K562 (cell line): ENCODE measurements at regions not wholly inside any gene's neighbourhood (a gene's known extent, or its start where the extent isn't known, plus 50 kb on each side); places are given as distances from the start of the nearest gene placed in this dataset.

Source experiments
- BHLHE40 ChIP-seq: IDR thresholded peaks from 2 replicates; pipeline ENCODE4 v1.6.1; 2011; ENCODE audit warnings: low read length, improper control_type of control experiment
- CBFA2T3 ChIP-seq: fragments of 450-650 bp; IDR thresholded peaks from 2 replicates; pipeline ENCODE4 v1.6.1; 2017
- MAFF ChIP-seq: IDR thresholded peaks from 2 replicates; pipeline ENCODE4 v1.6.1; 2012; ENCODE audit warnings: low read length, improper control_type of control experiment
- NFIC ChIP-seq: fragments of 450-650 bp; IDR thresholded peaks from 2 replicates; pipeline ENCODE4 v1.6.1; 2017; ENCODE audit warnings: mild to moderate bottlenecking, inconsistent platforms
- NR2C2 ChIP-seq, 2 experiments: fragments of 200-800 bp in 1 of 2; sonication (Bioruptor generic) in 1 of 2; sonication (generic) in 1 of 2; formaldehyde crosslinking in 1 of 2; IDR thresholded peaks; 2 replicates each; pipeline versions ENCODE4 v1.6.1 to v1.8.0; 2016 to 2022; ENCODE audit warnings: mild to moderate bottlenecking in 1 of 2, missing compliant biosample characterization in 1 of 2, missing genetic modification characterization in 1 of 2, missing genetic modification reagents in 1 of 2
- NRF1 ChIP-seq, 2 experiments: fragments of 450-650 bp; IDR thresholded peaks in 1 of 2; conservative IDR thresholded peaks in 1 of 2; 2 replicates each; pipeline ENCODE4 v1.6.1; 2014; ENCODE audit warnings: mild to moderate bottlenecking in 2 of 2
- PTRF ChIP-seq: fragments of 450-650 bp; IDR thresholded peaks from 2 replicates; pipeline ENCODE4 v1.6.1; 2016; ENCODE audit warnings: mild to moderate bottlenecking, missing genetic modification characterization, missing compliant biosample characterization
- SMC3 ChIP-seq: conservative IDR thresholded peaks from 2 replicates; pipeline ENCODE4 v1.6.1; 2011; ENCODE audit warnings: low read depth, low read length, improper control_type of control experiment; ENCODE audit not compliant: insufficient read depth
- SRSF9 ChIP-seq: fragments of 200-400 bp; formaldehyde crosslinking; IDR thresholded peaks from 2 replicates; pipeline ENCODE4 v1.6.1; 2017; ENCODE audit warnings: low read depth, low read length, borderline replicate concordance
- TCF7 ChIP-seq: sonication (generic); IDR thresholded peaks from 2 replicates; pipeline ENCODE4 v1.6.1; 2016; ENCODE audit warnings: antibody characterized with exemption, borderline replicate concordance
- U2AF2 ChIP-seq: fragments of 200-400 bp; formaldehyde crosslinking; optimal IDR thresholded peaks from 2 replicates; pipeline ENCODE3; 2017; ENCODE audit warnings: low read depth, mild to moderate bottlenecking, low read length
- ZNF436 ChIP-seq: fragments of 250-450, 450-650 bp; sonication (Bioruptor Pico); formaldehyde crosslinking; IDR thresholded peaks from 2 replicates; pipeline ENCODE4 v1.7.0; 2020; ENCODE audit warnings: mild to moderate bottlenecking
- TF ChIP-seq, protein P1 (sequence below): fragments of 450-650 bp; IDR thresholded peaks from 2 replicates; pipeline ENCODE4 v1.6.1; 2016; ENCODE audit warnings: low read depth, mild to moderate bottlenecking, moderate library complexity
- TF ChIP-seq, protein P2 (sequence below): fragments of 450-650 bp; IDR thresholded peaks from 2 replicates; pipeline ENCODE4 v1.6.1; 2018; ENCODE audit not compliant: partially characterized antibody
- TF ChIP-seq, protein P3 (sequence below): IDR thresholded peaks from 2 replicates; pipeline ENCODE4 v1.6.1; 2011; ENCODE audit warnings: borderline replicate concordance, low read depth, mild to moderate bottlenecking, moderate library complexity, low read length; ENCODE audit not compliant: insufficient read depth, poor library complexity, severe bottlenecking
- TF ChIP-seq, protein P4 (sequence below): sonication (generic); formaldehyde crosslinking; IDR thresholded peaks from 2 replicates; pipeline ENCODE4 v1.8.0; 2023; ENCODE audit warnings: missing genetic modification reagents, mild to moderate bottlenecking, borderline replicate concordance

- TF ChIP-seq NFIC (no peak), ZNF436 (CRISPR knock-in tag) (no peak), CBFA2T3 (no peak), MAFF (no peak), SMC3 (no peak), SRSF9 (no peak), PTRF (tag) (peak; percentile 88), BHLHE40 (no peak), U2AF2 (no peak), NRF1 (conservative IDR thresholded peaks at IDR 0.05 in 1 of 2, IDR thresholded peaks at IDR 0.05 in 1 of 2) (no peak), NR2C2 (CRISPR knock-in tag; IDR thresholded peaks at IDR 0.05) (no peak), NR2C2 (tag; IDR thresholded peaks at IDR 0.05) (peak; percentile 83), TCF7 (no peak)
- TF ChIP-seq, protein P1, sequence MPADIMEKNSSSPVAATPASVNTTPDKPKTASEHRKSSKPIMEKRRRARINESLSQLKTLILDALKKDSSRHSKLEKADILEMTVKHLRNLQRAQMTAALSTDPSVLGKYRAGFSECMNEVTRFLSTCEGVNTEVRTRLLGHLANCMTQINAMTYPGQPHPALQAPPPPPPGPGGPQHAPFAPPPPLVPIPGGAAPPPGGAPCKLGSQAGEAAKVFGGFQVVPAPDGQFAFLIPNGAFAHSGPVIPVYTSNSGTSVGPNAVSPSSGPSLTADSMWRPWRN: no peak
- TF ChIP-seq, protein P2, sequence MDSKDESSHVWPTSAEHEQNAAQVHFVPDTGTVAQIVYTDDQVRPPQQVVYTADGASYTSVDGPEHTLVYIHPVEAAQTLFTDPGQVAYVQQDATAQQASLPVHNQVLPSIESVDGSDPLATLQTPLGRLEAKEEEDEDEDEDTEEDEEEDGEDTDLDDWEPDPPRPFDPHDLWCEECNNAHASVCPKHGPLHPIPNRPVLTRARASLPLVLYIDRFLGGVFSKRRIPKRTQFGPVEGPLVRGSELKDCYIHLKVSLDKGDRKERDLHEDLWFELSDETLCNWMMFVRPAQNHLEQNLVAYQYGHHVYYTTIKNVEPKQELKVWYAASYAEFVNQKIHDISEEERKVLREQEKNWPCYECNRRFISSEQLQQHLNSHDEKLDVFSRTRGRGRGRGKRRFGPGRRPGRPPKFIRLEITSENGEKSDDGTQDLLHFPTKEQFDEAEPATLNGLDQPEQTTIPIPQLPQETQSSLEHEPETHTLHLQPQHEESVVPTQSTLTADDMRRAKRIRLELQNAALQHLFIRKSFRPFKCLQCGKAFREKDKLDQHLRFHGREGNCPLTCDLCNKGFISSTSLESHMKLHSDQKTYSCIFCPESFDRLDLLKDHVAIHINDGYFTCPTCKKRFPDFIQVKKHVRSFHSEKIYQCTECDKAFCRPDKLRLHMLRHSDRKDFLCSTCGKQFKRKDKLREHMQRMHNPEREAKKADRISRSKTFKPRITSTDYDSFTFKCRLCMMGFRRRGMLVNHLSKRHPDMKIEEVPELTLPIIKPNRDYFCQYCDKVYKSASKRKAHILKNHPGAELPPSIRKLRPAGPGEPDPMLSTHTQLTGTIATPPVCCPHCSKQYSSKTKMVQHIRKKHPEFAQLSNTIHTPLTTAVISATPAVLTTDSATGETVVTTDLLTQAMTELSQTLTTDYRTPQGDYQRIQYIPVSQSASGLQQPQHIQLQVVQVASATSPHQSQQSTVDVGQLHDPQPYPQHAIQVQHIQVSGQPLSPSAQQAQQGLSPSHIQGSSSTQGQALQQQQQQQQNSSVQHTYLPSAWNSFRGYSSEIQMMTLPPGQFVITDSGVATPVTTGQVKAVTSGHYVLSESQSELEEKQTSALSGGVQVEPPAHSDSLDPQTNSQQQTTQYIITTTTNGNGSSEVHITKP: no peak
- TF ChIP-seq, protein P3, sequence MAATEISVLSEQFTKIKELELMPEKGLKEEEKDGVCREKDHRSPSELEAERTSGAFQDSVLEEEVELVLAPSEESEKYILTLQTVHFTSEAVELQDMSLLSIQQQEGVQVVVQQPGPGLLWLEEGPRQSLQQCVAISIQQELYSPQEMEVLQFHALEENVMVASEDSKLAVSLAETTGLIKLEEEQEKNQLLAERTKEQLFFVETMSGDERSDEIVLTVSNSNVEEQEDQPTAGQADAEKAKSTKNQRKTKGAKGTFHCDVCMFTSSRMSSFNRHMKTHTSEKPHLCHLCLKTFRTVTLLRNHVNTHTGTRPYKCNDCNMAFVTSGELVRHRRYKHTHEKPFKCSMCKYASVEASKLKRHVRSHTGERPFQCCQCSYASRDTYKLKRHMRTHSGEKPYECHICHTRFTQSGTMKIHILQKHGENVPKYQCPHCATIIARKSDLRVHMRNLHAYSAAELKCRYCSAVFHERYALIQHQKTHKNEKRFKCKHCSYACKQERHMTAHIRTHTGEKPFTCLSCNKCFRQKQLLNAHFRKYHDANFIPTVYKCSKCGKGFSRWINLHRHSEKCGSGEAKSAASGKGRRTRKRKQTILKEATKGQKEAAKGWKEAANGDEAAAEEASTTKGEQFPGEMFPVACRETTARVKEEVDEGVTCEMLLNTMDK: no peak
- TF ChIP-seq, protein P4, sequence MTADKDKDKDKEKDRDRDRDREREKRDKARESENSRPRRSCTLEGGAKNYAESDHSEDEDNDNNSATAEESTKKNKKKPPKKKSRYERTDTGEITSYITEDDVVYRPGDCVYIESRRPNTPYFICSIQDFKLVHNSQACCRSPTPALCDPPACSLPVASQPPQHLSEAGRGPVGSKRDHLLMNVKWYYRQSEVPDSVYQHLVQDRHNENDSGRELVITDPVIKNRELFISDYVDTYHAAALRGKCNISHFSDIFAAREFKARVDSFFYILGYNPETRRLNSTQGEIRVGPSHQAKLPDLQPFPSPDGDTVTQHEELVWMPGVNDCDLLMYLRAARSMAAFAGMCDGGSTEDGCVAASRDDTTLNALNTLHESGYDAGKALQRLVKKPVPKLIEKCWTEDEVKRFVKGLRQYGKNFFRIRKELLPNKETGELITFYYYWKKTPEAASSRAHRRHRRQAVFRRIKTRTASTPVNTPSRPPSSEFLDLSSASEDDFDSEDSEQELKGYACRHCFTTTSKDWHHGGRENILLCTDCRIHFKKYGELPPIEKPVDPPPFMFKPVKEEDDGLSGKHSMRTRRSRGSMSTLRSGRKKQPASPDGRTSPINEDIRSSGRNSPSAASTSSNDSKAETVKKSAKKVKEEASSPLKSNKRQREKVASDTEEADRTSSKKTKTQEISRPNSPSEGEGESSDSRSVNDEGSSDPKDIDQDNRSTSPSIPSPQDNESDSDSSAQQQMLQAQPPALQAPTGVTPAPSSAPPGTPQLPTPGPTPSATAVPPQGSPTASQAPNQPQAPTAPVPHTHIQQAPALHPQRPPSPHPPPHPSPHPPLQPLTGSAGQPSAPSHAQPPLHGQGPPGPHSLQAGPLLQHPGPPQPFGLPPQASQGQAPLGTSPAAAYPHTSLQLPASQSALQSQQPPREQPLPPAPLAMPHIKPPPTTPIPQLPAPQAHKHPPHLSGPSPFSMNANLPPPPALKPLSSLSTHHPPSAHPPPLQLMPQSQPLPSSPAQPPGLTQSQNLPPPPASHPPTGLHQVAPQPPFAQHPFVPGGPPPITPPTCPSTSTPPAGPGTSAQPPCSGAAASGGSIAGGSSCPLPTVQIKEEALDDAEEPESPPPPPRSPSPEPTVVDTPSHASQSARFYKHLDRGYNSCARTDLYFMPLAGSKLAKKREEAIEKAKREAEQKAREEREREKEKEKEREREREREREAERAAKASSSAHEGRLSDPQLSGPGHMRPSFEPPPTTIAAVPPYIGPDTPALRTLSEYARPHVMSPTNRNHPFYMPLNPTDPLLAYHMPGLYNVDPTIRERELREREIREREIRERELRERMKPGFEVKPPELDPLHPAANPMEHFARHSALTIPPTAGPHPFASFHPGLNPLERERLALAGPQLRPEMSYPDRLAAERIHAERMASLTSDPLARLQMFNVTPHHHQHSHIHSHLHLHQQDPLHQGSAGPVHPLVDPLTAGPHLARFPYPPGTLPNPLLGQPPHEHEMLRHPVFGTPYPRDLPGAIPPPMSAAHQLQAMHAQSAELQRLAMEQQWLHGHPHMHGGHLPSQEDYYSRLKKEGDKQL (CRISPR knock-in tag): no peak
Measured at GRCh38 chr6:147449405-147450161, 58.9 kb upstream of the SAMD5 start (continued).
